ENCODE measurements at regions not wholly inside any gene's neighbourhood (a gene's known extent, or its start where the extent isn't known, plus 50 kb on each side); places are given as distances from the start of the nearest gene placed in this dataset.

- TF ChIP-seq JUN (CRISPR knock-in tag; IDR thresholded peaks at IDR 0.05), result no peak
- no peak for TF ChIP-seq ZNF331 (CRISPR knock-in tag; IDR thresholded peaks at IDR 0.05)
- no peak for TF ChIP-seq ZSCAN29 (CRISPR knock-in tag; conservative IDR thresholded peaks at IDR 0.05)
- no peak for TF ChIP-seq ZBTB20 (CRISPR knock-in tag; IDR thresholded peaks at IDR 0.05; ENCODE audit: borderline replicate concordance, low read depth)
- no peak for TF ChIP-seq EP300 (IDR thresholded peaks at IDR 0.05; ENCODE audit: low read depth in 2 of 2, low read length in 2 of 2)
- TF ChIP-seq EP300 (CRISPR knock-in tag; IDR thresholded peaks at IDR 0.05; ENCODE audit: borderline replicate concordance), result no peak
- TF ChIP-seq DPF2 (CRISPR knock-in tag; IDR thresholded peaks at IDR 0.05; ENCODE audit: borderline replicate concordance, low read depth), result no peak
- no peak for TF ChIP-seq ZNF782 (CRISPR knock-in tag; IDR thresholded peaks at IDR 0.05; ENCODE audit: borderline replicate concordance)
- no peak for TF ChIP-seq ZNF12 (CRISPR knock-in tag; IDR thresholded peaks at IDR 0.05)
- no peak for TF ChIP-seq MED1 (CRISPR knock-in tag; IDR thresholded peaks at IDR 0.05)
These were observed 115.4 kb downstream of the KLHL28 start for GRCh38 chr14:44846232-44846824.

All from HepG2 (cell line).